HepG2 (cell line): ENCODE measurements at regions not wholly inside any gene's neighbourhood (a gene's known extent, or its start where the extent isn't known, plus 50 kb on each side); places are given as distances from the start of the nearest gene placed in this dataset.

Experiments
- ATAC-seq: fragments of 200-7000 bp; cut with Tn5 transposase; 3 replicates; pipeline ENCODE4 v1.9.1; 2020; ENCODE audit warnings: mild to moderate bottlenecking, moderate library complexity
- BruUV-seq: library from RNA; stranded (reverse); fragments of 400-500 nt; replicated peaks from 2 replicates; lab custom pipeline; 2021; lab: Mats Ljungman, UMichigan
- CTCF ChIA-PET: fragments of 300-600 bp; formaldehyde crosslinking; extraction: SDS; loops from one replicate; lab custom pipeline; 2021; ENCODE audit warnings: low total read pairs, inconsistent platforms, low intra/inter-chr PET ratio; lab: Yijun Ruan, JAX
- POLR2A ChIA-PET: fragments of 350-600 bp; sonication (Branson Sonifier 250); formaldehyde crosslinking; loops from one replicate; lab custom pipeline; 2020; ENCODE audit warnings: antibody characterized with exemption, inconsistent platforms; lab: Yijun Ruan, JAX
- DNase-seq: peaks from one replicate; pipeline ENCODE4 v3.0.0-alpha.2; 2015; ENCODE audit warnings: low spot score
- FAIRE-seq: peaks from 3 replicates; lab custom pipeline; 2011; peaks lifted over from hg19 to GRCh38; lab: Jason Lieb, UNC
- H2AFZ ChIP-seq: one replicate; pipeline ENCODE4 v1.6.1; 2011; ENCODE audit warnings: low read length, inconsistent platforms
- H3K27ac ChIP-seq: fragments of 300-600 bp; 3 replicates; pipeline ENCODE4 v1.8.0; 2011; ENCODE audit warnings: mixed run types, mild to moderate bottlenecking, mixed read lengths, low read length, inconsistent platforms; ENCODE audit not compliant: insufficient read depth; ENCODE audit errors: extremely low read length
- H3K27me3 ChIP-seq, 2 experiments: fragments of 200-600 bp in 1 of 2; 2 replicates in 1 of 2; 3 replicates in 1 of 2; pipeline versions ENCODE4 v1.6.0 to v1.8.0; 2011; ENCODE audit warnings: low read length in 2 of 2, mild to moderate bottlenecking in 2 of 2, moderate library complexity in 2 of 2, inconsistent platforms in 1 of 2; ENCODE audit not compliant: insufficient read depth in 2 of 2, control insufficient read depth in 1 of 2
- H3K36me3 ChIP-seq, 2 experiments: fragments of 200-600 bp in 1 of 2; replicated peaks in 1 of 2; 2 replicates in 1 of 2; 3 replicates in 1 of 2; pipeline versions ENCODE4 v1.5.1 to v1.8.0; 2011; ENCODE audit warnings: low read length in 2 of 2, inconsistent platforms in 1 of 2; ENCODE audit not compliant: insufficient read depth in 2 of 2, control insufficient read depth in 1 of 2
- H3K4me1 ChIP-seq: 2 replicates; pipeline ENCODE4 v1.5.1; 2012; ENCODE audit warnings: low read length, inconsistent platforms; ENCODE audit not compliant: insufficient read depth
- H3K4me2 ChIP-seq: 2 replicates; pipeline ENCODE4 v1.6.0; 2011; ENCODE audit warnings: low read depth, low read length, inconsistent platforms
- H3K4me3 ChIP-seq, 3 experiments: fragments of 200-600 bp in 1 of 3; sonication (generic), shearing (Covaris generic) in 1 of 3; replicated peaks in 1 of 3; 2 replicates each; pipeline ENCODE4 v1.5.1; 2011 to 2016; ENCODE audit warnings: low read length in 3 of 3, inconsistent platforms in 2 of 3, low read depth in 2 of 3, mild to moderate bottlenecking in 2 of 3, control low read depth in 1 of 3, mixed read lengths in 1 of 3; ENCODE audit not compliant: insufficient read depth in 1 of 3
- H3K79me2 ChIP-seq: one replicate; pipeline ENCODE4 v1.6.1; 2011; ENCODE audit warnings: low read length, inconsistent platforms; ENCODE audit not compliant: insufficient read depth
- H3K9ac ChIP-seq: 2 replicates; pipeline ENCODE4 v1.6.0; 2011; ENCODE audit warnings: mild to moderate bottlenecking, low read depth, low read length, inconsistent platforms; ENCODE audit not compliant: insufficient read depth
- H3K9me3 ChIP-seq: 2 replicates; pipeline ENCODE4 v1.5.1; 2012; ENCODE audit warnings: mild to moderate bottlenecking, low read length
- H4K20me1 ChIP-seq: 2 replicates; pipeline ENCODE4 v1.6.0; 2011; ENCODE audit warnings: inconsistent platforms, mild to moderate bottlenecking, low read length, moderate library complexity; ENCODE audit not compliant: insufficient read depth
- ARID4A ChIP-seq: sonication (generic); formaldehyde crosslinking; IDR thresholded peaks from 2 replicates; pipeline ENCODE4 v1.5.0; 2020; ENCODE audit warnings: mild to moderate bottlenecking, missing genetic modification reagents, borderline replicate concordance
- ATF5 ChIP-seq: sonication (generic); formaldehyde crosslinking; IDR thresholded peaks from 2 replicates; pipeline ENCODE4 v1.4.0; 2020; ENCODE audit warnings: mild to moderate bottlenecking, low read depth, missing genetic modification reagents
- HDAC2 ChIP-seq: sonication (generic); formaldehyde crosslinking; IDR thresholded peaks from 2 replicates; pipeline ENCODE4 v1.4.0; 2020; ENCODE audit warnings: missing genetic modification reagents
- HIC2 ChIP-seq: sonication (generic); formaldehyde crosslinking; IDR thresholded peaks from 2 replicates; pipeline ENCODE4 v1.9.0; 2022; ENCODE audit warnings: low read depth, missing genetic modification reagents
- NFE2L2 ChIP-seq: fragments of 150-350 bp; IDR thresholded peaks from 2 replicates; pipeline ENCODE4 v1.6.1; 2014; ENCODE audit warnings: low read length
- RELA ChIP-seq: sonication (generic); formaldehyde crosslinking; IDR thresholded peaks from 2 replicates; pipeline ENCODE4 v1.4.0; 2020; ENCODE audit warnings: missing genetic modification reagents
- TGIF2 ChIP-seq: IDR thresholded peaks from 2 replicates; pipeline ENCODE4 v1.6.1; 2016; ENCODE audit warnings: control low read depth, missing compliant biosample characterization
- TP53 ChIP-seq: sonication (generic); formaldehyde crosslinking; conservative IDR thresholded peaks from 2 replicates; pipeline ENCODE4 v1.4.0; 2020; ENCODE audit warnings: missing genetic modification reagents
- ZNF646 ChIP-seq: sonication (generic); formaldehyde crosslinking; IDR thresholded peaks from 2 replicates; pipeline ENCODE4 v1.9.0; 2021; ENCODE audit warnings: mild to moderate bottlenecking, missing genetic modification reagents
- ZNF790 ChIP-seq: sonication (generic); formaldehyde crosslinking; IDR thresholded peaks from 2 replicates; pipeline ENCODE4 v1.8.0; 2022; ENCODE audit warnings: missing genetic modification reagents, mild to moderate bottlenecking, borderline replicate concordance
- in situ Hi-C: cut with HindIII; loops from 2 replicates; pipeline ENCODE4 v1.10.0; 2017; ENCODE audit warnings: low pct_unique_long_range_greater_than_20kb; ENCODE audit not compliant: extremely low pct_ligation_motif_present
- intact Hi-C: fragments of 100-400 bp; cut with micrococcal nuclease; formaldehyde crosslinking; loops from one replicate; pipeline ENCODE4 v1.10.0; 2022; ENCODE audit not compliant: unreplicated experiment

- TF ChIP-seq ZNF646 (no peak), TP53 (CRISPR knock-in tag) (no peak), ATF5 (CRISPR knock-in tag) (no peak)
Observed at GRCh38 chr6:92849636-92850035, 569.7 kb downstream of the EPHA7 start (continued).

- in situ Hi-C loops (no loop called here), intact Hi-C loops (no loop called here)
- no peak for FAIRE-seq
- Histone ChIP-seq H3K27ac (no peak overlapping the region), H3K4me1 (no peaks in the 10 kb centered on the region), H3K4me3 (no peak overlapping the region), H3K4me2 (no peak overlapping the region), H3K9me3 (no peaks in the 10 kb centered on the region), H3K27me3 (no peaks in the 10 kb centered on the region), H2AFZ (no peak overlapping the region), H3K9ac (no peak overlapping the region), H3K79me2 (no peaks in the 10 kb centered on the region), H3K36me3 (no peaks in the 10 kb centered on the region), H4K20me1 (no peaks in the 10 kb centered on the region)
- POLR2A ChIA-PET, result no interaction called here
- BruUV-seq, result no TSS peak
- CTCF ChIA-PET, result no interaction called here
- no peak for DNase-seq
- ATAC-seq, result no peak
- no peak for TF ChIP-seq HIC2 (CRISPR knock-in tag)
- TF ChIP-seq HDAC2 (CRISPR knock-in tag), result no peak
- no peak for TF ChIP-seq TGIF2 (CRISPR knock-in tag)
- no peak for TF ChIP-seq NFE2L2
- no peak for TF ChIP-seq ZNF790 (CRISPR knock-in tag)
- no peak for TF ChIP-seq RELA (CRISPR knock-in tag)
- no peak for TF ChIP-seq ARID4A (CRISPR knock-in tag)
Observed at GRCh38 chr6:92848901-92849300, 570.5 kb downstream of the EPHA7 start.
